ENCODE measurements at regions not wholly inside any gene's neighbourhood (a gene's known extent, or its start where the extent isn't known, plus 50 kb on each side); places are given as distances from the start of the nearest gene placed in this dataset.

DNA sequence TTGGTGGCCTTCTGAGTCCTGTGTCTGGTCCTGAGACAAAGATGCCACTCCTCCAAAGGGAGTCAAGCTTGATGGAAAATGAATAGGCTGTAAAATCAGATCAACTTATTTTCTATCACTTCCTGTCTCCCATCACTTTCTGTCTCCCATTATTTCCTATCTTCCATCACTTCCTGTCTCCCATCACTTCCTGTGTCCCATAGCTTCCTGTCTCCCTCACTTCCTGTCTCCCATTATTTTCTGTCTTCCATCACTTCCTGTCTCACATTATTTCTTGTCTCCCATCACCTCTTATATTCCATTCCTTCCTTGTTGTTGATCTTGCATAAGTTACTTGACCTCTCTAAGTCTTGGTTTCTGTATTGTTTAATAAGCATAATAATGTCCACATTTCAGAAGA is 418.5 kb upstream of the EEF2KMT start:
- no peak for TF ChIP-seq POLR2A (IDR thresholded peaks at IDR 0.05; ENCODE audit: low read depth, low read length)
- TF ChIP-seq POLR2AphosphoS5 (IDR thresholded peaks at IDR 0.05; ENCODE audit: low read depth, low read length), result no peak

Measured in GM12892 (cell line).